K562 (cell line): ENCODE measurements at regions not wholly inside any gene's neighbourhood (a gene's known extent, or its start where the extent isn't known, plus 50 kb on each side); places are given as distances from the start of the nearest gene placed in this dataset.

Experiments used
- ATAC-seq: fragments of 200-7000 bp; cut with Tn5 transposase; 3 replicates; pipeline ENCODE4 v1.9.1; 2020; ENCODE audit warnings: moderate library complexity
- BruUV-seq: library from RNA; stranded (reverse); fragments of 400-500 nt; replicated peaks from 2 replicates; lab custom pipeline; 2021; lab: Mats Ljungman, UMichigan
- CTCF ChIA-PET: fragments of 300-600 bp; formaldehyde crosslinking; extraction: SDS; loops from one replicate; lab custom pipeline; 2021; ENCODE audit warnings: low intra/inter-chr PET ratio; lab: Yijun Ruan, JAX
- POLR2A ChIA-PET: fragments of 300-600, 350-650 bp; sonication (Branson Sonifier 250); formaldehyde crosslinking; extraction: SDS; loops from one replicate; lab custom pipeline; 2021; ENCODE audit warnings: antibody characterized with exemption, inconsistent platforms; lab: Yijun Ruan, JAX
- DNase-seq, 4 experiments: peaks; one replicate each; pipeline versions ENCODE4 v3.0.0 to v3.0.0-alpha.2; 2011 to 2018; ENCODE audit warnings: low spot score in 3 of 4, mixed read lengths in 3 of 4; ENCODE audit errors: extremely low read depth in 1 of 4
- FAIRE-seq: peaks from 2 replicates; lab custom pipeline; 2011; peaks lifted over from hg19 to GRCh38; lab: Jason Lieb, UNC
- H2AFZ ChIP-seq: 2 replicates; pipeline ENCODE4 v1.6.0; 2011; ENCODE audit warnings: low read depth, low read length, control low read depth, inconsistent platforms
- H3K27ac ChIP-seq: fragments of 200-600 bp; 3 replicates; pipeline ENCODE4 v1.8.0; 2011; ENCODE audit warnings: low read depth, mild to moderate bottlenecking, control low read depth, inconsistent platforms, low read length, moderate library complexity, mixed read lengths; ENCODE audit errors: extremely low read depth
- H3K27me3 ChIP-seq, 2 experiments: fragments of 300-600 bp in 1 of 2; 2 replicates in 1 of 2; 3 replicates in 1 of 2; pipeline versions ENCODE4 v1.6.0 to v1.8.0; 2011; ENCODE audit warnings: inconsistent platforms in 2 of 2, low read length in 2 of 2, mild to moderate bottlenecking in 1 of 2, mixed read lengths in 1 of 2, moderate library complexity in 1 of 2; ENCODE audit not compliant: control insufficient read depth in 2 of 2, insufficient read depth in 2 of 2
- H3K36me3 ChIP-seq: fragments of 300-600 bp; 3 replicates; pipeline ENCODE4 v1.8.0; 2011; ENCODE audit warnings: mild to moderate bottlenecking, low read length, inconsistent platforms; ENCODE audit not compliant: control insufficient read depth, insufficient read depth
- H3K4me1 ChIP-seq, 2 experiments: fragments of 200-600 bp in 1 of 2; replicated peaks in 1 of 2; 2 replicates in 1 of 2; 3 replicates in 1 of 2; pipeline versions ENCODE4 v1.5.1 to v1.8.0; 2011; ENCODE audit warnings: inconsistent platforms in 2 of 2, low read length in 2 of 2, mild to moderate bottlenecking in 1 of 2, mixed read lengths in 1 of 2, moderate library complexity in 1 of 2; ENCODE audit not compliant: control insufficient read depth in 2 of 2, insufficient read depth in 2 of 2
- H3K4me2 ChIP-seq: 2 replicates; pipeline ENCODE4 v1.6.1; 2011; ENCODE audit warnings: low read length, control low read depth, inconsistent platforms, mixed read lengths; ENCODE audit not compliant: insufficient read depth
- H3K4me3 ChIP-seq: fragments of 200-600 bp; sonication (generic), shearing (Covaris generic); 2 replicates; pipeline ENCODE4 v1.5.1; 2016; ENCODE audit warnings: control low read depth, inconsistent platforms
- H3K79me2 ChIP-seq: fragments of 200-600 bp; 3 replicates; pipeline ENCODE4 v1.8.0; 2011; ENCODE audit warnings: low read length, inconsistent platforms; ENCODE audit not compliant: control insufficient read depth, insufficient read depth
- H3K9ac ChIP-seq, 2 experiments: 2 replicates each; pipeline versions ENCODE4 v1.6.0 to v1.6.1; 2011; ENCODE audit warnings: low read depth in 2 of 2, low read length in 2 of 2, control low read depth in 1 of 2, inconsistent platforms in 1 of 2, mild to moderate bottlenecking in 1 of 2, mixed read lengths in 1 of 2; ENCODE audit not compliant: insufficient read depth in 1 of 2
- H3K9me1 ChIP-seq: one replicate; pipeline ENCODE4 v1.6.0; 2011; ENCODE audit warnings: inconsistent platforms, mild to moderate bottlenecking, low read length, moderate library complexity; ENCODE audit not compliant: control insufficient read depth, insufficient read depth
- H3K9me3 ChIP-seq: replicated peaks from 2 replicates; pipeline ENCODE4 v1.5.1; 2011; ENCODE audit warnings: low read depth, low read length, inconsistent platforms; ENCODE audit not compliant: control insufficient read depth, insufficient read depth
- H4K20me1 ChIP-seq: replicated peaks from 2 replicates; pipeline ENCODE4 v1.6.1; 2011; ENCODE audit warnings: low read length, inconsistent platforms, mixed read lengths; ENCODE audit not compliant: control insufficient read depth, insufficient read depth
- ATF4 ChIP-seq: fragments of 450-650 bp; formaldehyde crosslinking; IDR thresholded peaks from 2 replicates; pipeline ENCODE4 v1.4.0; 2022; ENCODE audit warnings: mild to moderate bottlenecking, moderate library complexity
- C11orf30 ChIP-seq: fragments of 450-650 bp; IDR thresholded peaks from 2 replicates; pipeline ENCODE4 v1.6.1; 2016; ENCODE audit warnings: low read depth, mild to moderate bottlenecking
- EGR1 ChIP-seq: fragments of 450-650 bp; conservative IDR thresholded peaks from 2 replicates; pipeline ENCODE4 v1.6.1; 2017; ENCODE audit warnings: mild to moderate bottlenecking
- ELF1 ChIP-seq: fragments of 200-800 bp; sonication (Bioruptor generic); IDR thresholded peaks from 2 replicates; pipeline ENCODE4 v1.6.1; 2016; ENCODE audit warnings: missing genetic modification characterization, missing compliant biosample characterization
- ETV1 ChIP-seq: fragments of 450-650 bp; conservative IDR thresholded peaks from 2 replicates; pipeline ENCODE4 v1.6.1; 2016; ENCODE audit warnings: missing genetic modification characterization, control low read depth, low read depth, missing compliant biosample characterization
- HNRNPH1 ChIP-seq: fragments of 200-400 bp; formaldehyde crosslinking; optimal IDR thresholded peaks from 2 replicates; pipeline ENCODE3; 2017; ENCODE audit warnings: low read depth, mild to moderate bottlenecking, low read length, moderate library complexity
- KAT7 ChIP-seq: sonication (generic); formaldehyde crosslinking; IDR thresholded peaks from 2 replicates; pipeline ENCODE4 v1.8.0; 2022; ENCODE audit warnings: missing genetic modification reagents, mild to moderate bottlenecking, borderline replicate concordance
- MAFG ChIP-seq: fragments of 450-650 bp; conservative IDR thresholded peaks from 2 replicates; pipeline ENCODE4 v1.6.1; 2016; ENCODE audit warnings: missing genetic modification characterization, missing compliant biosample characterization
- MAFK ChIP-seq: IDR thresholded peaks from 2 replicates; pipeline ENCODE4 v1.6.1; 2011; ENCODE audit warnings: low read length, improper control_type of control experiment
- NFIX ChIP-seq: fragments of 250-450 bp; sonication (Bioruptor Pico); IDR thresholded peaks from 2 replicates; pipeline ENCODE4 v1.4.0; 2020; ENCODE audit warnings: low read depth, mild to moderate bottlenecking, moderate library complexity
- OTX1 ChIP-seq: fragments of 450-650 bp; formaldehyde crosslinking; IDR thresholded peaks from 2 replicates; pipeline ENCODE4 v1.4.0; 2022; ENCODE audit warnings: mild to moderate bottlenecking
- RUNX1 ChIP-seq: sonication (generic); IDR thresholded peaks from 2 replicates; pipeline ENCODE4 v1.6.1; 2016; ENCODE audit warnings: antibody characterized with exemption, low read depth
- SNRNP70 ChIP-seq: fragments of 200-400 bp; formaldehyde crosslinking; optimal IDR thresholded peaks from 2 replicates; pipeline ENCODE3; 2017; ENCODE audit warnings: low read depth, low read length
- TCF7L2 ChIP-seq: fragments of 150-350 bp; IDR thresholded peaks from 2 replicates; pipeline ENCODE4 v1.6.1; 2016; ENCODE audit warnings: low read depth, mild to moderate bottlenecking, low read length, moderate library complexity
- TFAP4 ChIP-seq: sonication (generic); formaldehyde crosslinking; IDR thresholded peaks from 2 replicates; pipeline ENCODE4 v1.8.0; 2022; ENCODE audit warnings: missing genetic modification reagents, mild to moderate bottlenecking, moderate library complexity, borderline replicate concordance
- ZBTB43 ChIP-seq: sonication (generic); formaldehyde crosslinking; IDR thresholded peaks from 2 replicates; pipeline ENCODE4 v1.8.0; 2023; ENCODE audit warnings: mild to moderate bottlenecking, missing genetic modification reagents
- ZFP91 ChIP-seq: sonication (generic); formaldehyde crosslinking; IDR thresholded peaks from 2 replicates; pipeline ENCODE4 v1.8.0; 2022; ENCODE audit warnings: mild to moderate bottlenecking, missing genetic modification reagents
- ZNF766 ChIP-seq: fragments of 200-800 bp; sonication (Bioruptor generic); conservative IDR thresholded peaks from 2 replicates; pipeline ENCODE4 v1.6.1; 2016; ENCODE audit warnings: missing genetic modification characterization, missing compliant biosample characterization
- WGBS: fragments of 100-300 bp; shearing (Covaris generic); methylation state at CpG from one replicate; pipeline ENCODE4 v1.1.6; 2016; ENCODE audit warnings: low coverage, mixed read lengths; ENCODE audit not compliant: insufficient coverage; ENCODE audit errors: missing lambda C conversion rate; 5-methylcytosine and 5-hydroxymethylcytosine counted together
- in situ Hi-C: fragments of 300-500 bp; cut with MboI; formaldehyde crosslinking; loops from 4 replicates; pipeline ENCODE4 v1.15.0; 2018; ENCODE audit warnings: inconsistent platforms, mixed read lengths
- intact Hi-C: fragments of 100-400 bp; cut with micrococcal nuclease; formaldehyde crosslinking; loops from 2 replicates; pipeline ENCODE4 v1.14.2; 2022

- Histone ChIP-seq H3K27ac (no peak overlapping the region; the same call in 2 of the 3 replicates), H3K9ac (no peak overlapping the region), H3K9me3 (no peaks in the 10 kb centered on the region), H3K79me2 (no peaks in the 10 kb centered on the region), H3K4me1 (peaks cover 3 to 4% of the 10 kb centered on the region in 2 experiments; a peak in 2 of 5 replicates), H3K9me1 (no peaks in the 10 kb centered on the region), H3K36me3 (no peaks in the 10 kb centered on the region), H4K20me1 (no peaks in the 10 kb centered on the region), H3K27me3 (peaks cover 7 to 12% of the 10 kb centered on the region in 2 experiments; a peak in 3 of 5 replicates), H3K4me3 (no peak overlapping the region), H2AFZ (no peak overlapping the region), H3K4me2 (no peak overlapping the region)
- in situ Hi-C loops, result no loop called here
- FAIRE-seq, result peak; percentile 76
- ATAC-seq, result peak; percentile 59; the same call in 2 of the 3 replicates
- POLR2A ChIA-PET, result no interaction called here
- 14% methylated on average over 12 of the region's 15 CpGs for WGBS
- intact Hi-C loops, result no loop called here
- DNase-seq, result peak in 2 of 4 experiments; percentile 25 to 32
- CTCF ChIA-PET, result no interaction called here
- no TSS peak for BruUV-seq
- no peak for TF ChIP-seq ATF4
- TF ChIP-seq RUNX1, result no peak
- peak; percentile 55; the same call in 1 of the 2 replicates for TF ChIP-seq TFAP4
- no peak for TF ChIP-seq SNRNP70
- no peak for TF ChIP-seq KAT7 (CRISPR knock-in tag)
- TF ChIP-seq MAFK, result no peak
- TF ChIP-seq OTX1 (CRISPR knock-in tag), result no peak
- TF ChIP-seq ZBTB43, result no peak
- no peak for TF ChIP-seq ELF1 (tag)
- peak; percentile 29; the same call in 1 of the 2 replicates for TF ChIP-seq EGR1
- no peak for TF ChIP-seq ETV1 (tag)
- TF ChIP-seq C11orf30, result peak; percentile 14; the same call in 1 of the 2 replicates
- TF ChIP-seq ZNF766 (CRISPR knock-in tag), result no peak
- TF ChIP-seq TCF7L2, result no peak
- 0 out of 2 replicates have a peak, but pooled peaks have one; percentile 14 for TF ChIP-seq MAFG (tag)
- peak; percentile 72 for TF ChIP-seq ZFP91
- no peak for TF ChIP-seq NFIX (CRISPR knock-in tag)
- TF ChIP-seq HNRNPH1, result no peak
Measured at GRCh38 chr2:16394072-16394985, 271.3 kb downstream of the CYRIA start.
